HEK293 (cell line): ENCODE measurements at regions not wholly inside any gene's neighbourhood (a gene's known extent, or its start where the extent isn't known, plus 50 kb on each side); places are given as distances from the start of the nearest gene placed in this dataset.

Experiments
- KLF9 ChIP-seq: fragments of 450-650 bp; formaldehyde crosslinking; IDR thresholded peaks from 2 replicates; pipeline ENCODE4 v1.5.1; 2016; ENCODE audit warnings: missing biosample characterization, missing genetic modification characterization, low read depth
- ZBTB21 ChIP-seq: fragments of 450-650 bp; formaldehyde crosslinking; IDR thresholded peaks from 2 replicates; pipeline ENCODE4 v1.5.1; 2017; ENCODE audit warnings: missing biosample characterization, missing genetic modification characterization
- ZNF221 ChIP-seq: fragments of 450-650 bp; formaldehyde crosslinking; IDR thresholded peaks from 2 replicates; pipeline ENCODE4 v1.5.1; 2017; ENCODE audit warnings: missing biosample characterization, missing genetic modification characterization, borderline replicate concordance
- ZNF24 ChIP-seq: fragments of 450-650 bp; formaldehyde crosslinking; IDR thresholded peaks from 2 replicates; pipeline ENCODE4 v1.5.1; 2016; ENCODE audit warnings: missing biosample characterization, missing genetic modification characterization
- ZNF707 ChIP-seq: fragments of 450-650 bp; formaldehyde crosslinking; IDR thresholded peaks from 2 replicates; pipeline ENCODE4 v1.5.1; 2016; ENCODE audit warnings: missing biosample characterization, missing genetic modification characterization
- TF ChIP-seq, protein P1 (sequence below): fragments of 450-650 bp; formaldehyde crosslinking; IDR thresholded peaks from 2 replicates; pipeline ENCODE4 v1.5.1; 2016; ENCODE audit warnings: missing biosample characterization, missing genetic modification characterization
- TF ChIP-seq, protein P2 (sequence below): fragments of 450-650 bp; formaldehyde crosslinking; IDR thresholded peaks from 2 replicates; pipeline ENCODE4 v1.5.1; 2016; ENCODE audit warnings: missing biosample characterization, missing genetic modification characterization

DNA sequence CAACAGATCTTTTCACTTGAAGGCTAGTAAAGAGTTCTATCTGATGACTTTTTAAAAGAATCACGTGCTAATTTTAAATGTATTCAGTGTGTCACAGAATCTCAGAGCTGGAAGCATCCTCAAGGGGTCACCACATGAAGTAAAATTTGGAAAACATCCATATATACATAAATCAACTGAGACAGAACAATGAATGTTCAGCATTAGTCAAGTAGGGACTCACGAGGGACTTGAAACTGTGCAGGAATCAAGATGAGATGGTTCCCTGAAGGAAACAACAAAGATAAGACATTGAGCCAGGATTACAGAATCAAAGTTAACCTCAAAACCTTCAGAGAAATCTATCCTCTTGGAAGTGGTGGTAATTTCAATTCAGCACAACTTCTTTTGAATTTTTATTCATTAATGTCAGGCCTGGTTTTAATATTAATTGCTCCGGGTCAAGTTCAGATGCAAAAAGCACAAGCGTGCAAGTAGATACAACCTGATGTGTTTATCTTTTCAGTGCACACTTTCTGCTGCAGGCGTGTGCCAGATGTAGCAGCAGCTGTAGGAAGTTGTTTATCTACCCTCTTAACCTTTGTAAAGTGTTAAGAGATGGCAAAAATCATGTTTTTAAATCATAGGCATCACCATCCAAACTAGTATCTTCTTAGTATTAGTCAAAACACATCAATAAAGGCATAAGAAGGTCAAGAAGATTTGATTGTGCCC, 87.7 kb upstream of the SRD5A3 start:
- TF ChIP-seq ZNF221 (tag by site-specific recombination) (no peak), ZBTB21 (tag by site-specific recombination) (no peak), ZNF707 (no peak), ZNF24 (tag by site-specific recombination) (no peak), KLF9 (no peak)
- TF ChIP-seq, protein P1, sequence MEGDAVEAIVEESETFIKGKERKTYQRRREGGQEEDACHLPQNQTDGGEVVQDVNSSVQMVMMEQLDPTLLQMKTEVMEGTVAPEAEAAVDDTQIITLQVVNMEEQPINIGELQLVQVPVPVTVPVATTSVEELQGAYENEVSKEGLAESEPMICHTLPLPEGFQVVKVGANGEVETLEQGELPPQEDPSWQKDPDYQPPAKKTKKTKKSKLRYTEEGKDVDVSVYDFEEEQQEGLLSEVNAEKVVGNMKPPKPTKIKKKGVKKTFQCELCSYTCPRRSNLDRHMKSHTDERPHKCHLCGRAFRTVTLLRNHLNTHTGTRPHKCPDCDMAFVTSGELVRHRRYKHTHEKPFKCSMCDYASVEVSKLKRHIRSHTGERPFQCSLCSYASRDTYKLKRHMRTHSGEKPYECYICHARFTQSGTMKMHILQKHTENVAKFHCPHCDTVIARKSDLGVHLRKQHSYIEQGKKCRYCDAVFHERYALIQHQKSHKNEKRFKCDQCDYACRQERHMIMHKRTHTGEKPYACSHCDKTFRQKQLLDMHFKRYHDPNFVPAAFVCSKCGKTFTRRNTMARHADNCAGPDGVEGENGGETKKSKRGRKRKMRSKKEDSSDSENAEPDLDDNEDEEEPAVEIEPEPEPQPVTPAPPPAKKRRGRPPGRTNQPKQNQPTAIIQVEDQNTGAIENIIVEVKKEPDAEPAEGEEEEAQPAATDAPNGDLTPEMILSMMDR (tag by site-specific recombination): no peak
- TF ChIP-seq, protein P2, sequence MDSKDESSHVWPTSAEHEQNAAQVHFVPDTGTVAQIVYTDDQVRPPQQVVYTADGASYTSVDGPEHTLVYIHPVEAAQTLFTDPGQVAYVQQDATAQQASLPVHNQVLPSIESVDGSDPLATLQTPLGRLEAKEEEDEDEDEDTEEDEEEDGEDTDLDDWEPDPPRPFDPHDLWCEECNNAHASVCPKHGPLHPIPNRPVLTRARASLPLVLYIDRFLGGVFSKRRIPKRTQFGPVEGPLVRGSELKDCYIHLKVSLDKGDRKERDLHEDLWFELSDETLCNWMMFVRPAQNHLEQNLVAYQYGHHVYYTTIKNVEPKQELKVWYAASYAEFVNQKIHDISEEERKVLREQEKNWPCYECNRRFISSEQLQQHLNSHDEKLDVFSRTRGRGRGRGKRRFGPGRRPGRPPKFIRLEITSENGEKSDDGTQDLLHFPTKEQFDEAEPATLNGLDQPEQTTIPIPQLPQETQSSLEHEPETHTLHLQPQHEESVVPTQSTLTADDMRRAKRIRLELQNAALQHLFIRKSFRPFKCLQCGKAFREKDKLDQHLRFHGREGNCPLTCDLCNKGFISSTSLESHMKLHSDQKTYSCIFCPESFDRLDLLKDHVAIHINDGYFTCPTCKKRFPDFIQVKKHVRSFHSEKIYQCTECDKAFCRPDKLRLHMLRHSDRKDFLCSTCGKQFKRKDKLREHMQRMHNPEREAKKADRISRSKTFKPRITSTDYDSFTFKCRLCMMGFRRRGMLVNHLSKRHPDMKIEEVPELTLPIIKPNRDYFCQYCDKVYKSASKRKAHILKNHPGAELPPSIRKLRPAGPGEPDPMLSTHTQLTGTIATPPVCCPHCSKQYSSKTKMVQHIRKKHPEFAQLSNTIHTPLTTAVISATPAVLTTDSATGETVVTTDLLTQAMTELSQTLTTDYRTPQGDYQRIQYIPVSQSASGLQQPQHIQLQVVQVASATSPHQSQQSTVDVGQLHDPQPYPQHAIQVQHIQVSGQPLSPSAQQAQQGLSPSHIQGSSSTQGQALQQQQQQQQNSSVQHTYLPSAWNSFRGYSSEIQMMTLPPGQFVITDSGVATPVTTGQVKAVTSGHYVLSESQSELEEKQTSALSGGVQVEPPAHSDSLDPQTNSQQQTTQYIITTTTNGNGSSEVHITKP (tag by site-specific recombination): no peak
